Mucosa of descending colon (tissue), 3 donors: ENCODE measurements at regions not wholly inside any gene's neighbourhood (a gene's known extent, or its start where the extent isn't known, plus 50 kb on each side); places are given as distances from the start of the nearest gene placed in this dataset.

Experiments used
- ATAC-seq: fragments of 200-7000 bp; cut with Tn5 transposase; one replicate; pipeline ENCODE4 v1.9.1; 2020; ENCODE audit warnings: mild to moderate bottlenecking, moderate library complexity
- DNase-seq, 3 donors: peaks; one replicate each; pipeline ENCODE4 v3.0.0-alpha.2; 2020
- H3K36me3 ChIP-seq: fragments of 200-600 bp; one replicate; pipeline ENCODE4 v1.8.0; 2021; ENCODE audit warnings: low read depth, mild to moderate bottlenecking
- H3K4me1 ChIP-seq: fragments of 200-600 bp; one replicate; pipeline ENCODE4 v1.8.0; 2021; ENCODE audit warnings: low read depth, mild to moderate bottlenecking
- H3K4me3 ChIP-seq: fragments of 200-600 bp; one replicate; pipeline ENCODE4 v1.8.0; 2021; ENCODE audit warnings: mild to moderate bottlenecking
- H3K9me3 ChIP-seq: fragments of 200-600 bp; one replicate; pipeline ENCODE4 v1.8.0; 2021; ENCODE audit warnings: mild to moderate bottlenecking
- CTCF ChIP-seq: fragments of 200-600 bp; IDR thresholded peaks from one replicate; pipeline ENCODE4 v1.8.0; 2022; ENCODE audit warnings: antibody characterized with exemption, mild to moderate bottlenecking
- intact Hi-C, 2 donors: fragments of 100-400 bp; cut with DNase I in 1 of 2; cut with micrococcal nuclease in 1 of 2; formaldehyde crosslinking; loops; one replicate each; pipeline versions ENCODE4 v1.11.0 to v1.11.1; 2022; cut with DNase I, micrococcal nuclease
- donor health status: DM: no; HTN: no; CAD: no; lungs with moderate emphysema.
- donor health status: DM: no; HTN: no; CAD: no.
- donor health status: DM: no; HTN: yes; CAD: no.

GRCh38 chrX:809081-809480 is 178.5 kb downstream of the SHOX start:
- no peaks in the 10 kb centered on the region for H3K36me3 ChIP-seq
- TF ChIP-seq CTCF: no peak
- H3K4me3 ChIP-seq: no peak overlapping the region
- no peaks in the 10 kb centered on the region for H3K4me1 ChIP-seq
- DNase-seq (no peak), ATAC-seq (no peak)
- intact Hi-C loops: no loop called here
- no peaks in the 10 kb centered on the region for H3K9me3 ChIP-seq

GRCh38 chrX:806586-806985 is 176.0 kb downstream of the SHOX start:
- no peak for ATAC-seq
- no peaks in the 10 kb centered on the region for H3K4me1 ChIP-seq
- intact Hi-C loops: no loop called here

DNA sequence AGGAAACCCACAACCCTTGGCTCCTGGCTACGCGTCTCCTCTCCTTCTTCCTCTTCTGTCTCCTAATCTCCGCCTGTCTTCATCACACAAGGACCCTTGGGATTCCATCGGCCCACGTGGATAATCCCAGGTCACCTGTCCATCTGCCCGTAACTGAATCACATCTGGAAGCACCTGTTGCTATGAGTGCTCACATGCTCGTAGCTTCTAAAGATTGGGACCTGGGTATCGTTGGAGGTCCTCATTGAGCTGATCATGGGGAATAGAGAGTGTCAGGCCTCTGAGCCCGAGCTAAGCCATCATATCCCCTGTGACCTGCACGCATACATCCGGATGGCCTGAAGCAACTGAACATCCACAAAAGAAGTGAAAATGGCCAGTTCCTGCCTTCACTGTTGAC is 175.4 kb downstream of the SHOX start:
- no peaks in the 10 kb centered on the region for H3K4me1 ChIP-seq
- no peaks in the 10 kb centered on the region for H3K36me3 ChIP-seq
- no peaks in the 10 kb centered on the region for H3K9me3 ChIP-seq
- DNase-seq (no peak), ATAC-seq (no peak)
- intact Hi-C loops: no loop called here
- TF ChIP-seq CTCF: no peak
- H3K4me3 ChIP-seq: no peak overlapping the region

More at GRCh38 chrX:806586-806985, 176.0 kb downstream of the SHOX start:
- no peak for TF ChIP-seq CTCF
- H3K9me3 ChIP-seq: no peaks in the 10 kb centered on the region
- H3K36me3 ChIP-seq: no peaks in the 10 kb centered on the region
- no peak for DNase-seq
- H3K4me3 ChIP-seq: no peak overlapping the region

DNA sequence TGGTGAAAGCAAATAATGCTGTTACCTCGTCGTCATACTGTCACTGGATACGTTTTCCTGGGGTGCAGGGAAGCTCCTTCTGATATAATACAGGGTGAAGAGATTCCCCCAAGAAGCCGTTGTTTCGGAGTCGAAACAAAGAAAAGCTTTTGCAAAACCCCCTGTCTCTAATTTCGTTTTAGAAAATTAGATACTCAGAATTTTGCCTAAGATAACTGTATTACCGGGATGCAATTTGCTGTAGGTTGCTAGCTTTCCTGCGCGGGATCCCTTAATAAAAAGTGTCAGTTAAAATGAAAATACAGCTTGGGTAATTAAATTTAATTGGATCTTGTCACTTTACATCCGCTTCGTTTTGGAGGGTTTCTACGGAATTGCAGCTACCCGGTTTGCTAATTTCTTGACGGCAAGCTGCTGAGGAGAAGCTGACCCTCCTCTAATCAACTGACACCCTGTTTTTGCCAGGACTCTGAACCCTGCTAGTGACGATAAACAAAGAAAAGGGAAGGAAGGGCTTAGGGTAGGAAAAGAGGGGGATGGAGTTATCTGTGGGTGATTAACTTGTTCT is 174.6 kb downstream of the SHOX start:
- Histone ChIP-seq H3K36me3 (no peaks in the 10 kb centered on the region), H3K4me3 (no peak overlapping the region), H3K4me1 (no peaks in the 10 kb centered on the region), H3K9me3 (no peaks in the 10 kb centered on the region)
- intact Hi-C loops: no loop called here
- ATAC-seq (no peak), DNase-seq (no peak)
- no peak for TF ChIP-seq CTCF

DNA sequence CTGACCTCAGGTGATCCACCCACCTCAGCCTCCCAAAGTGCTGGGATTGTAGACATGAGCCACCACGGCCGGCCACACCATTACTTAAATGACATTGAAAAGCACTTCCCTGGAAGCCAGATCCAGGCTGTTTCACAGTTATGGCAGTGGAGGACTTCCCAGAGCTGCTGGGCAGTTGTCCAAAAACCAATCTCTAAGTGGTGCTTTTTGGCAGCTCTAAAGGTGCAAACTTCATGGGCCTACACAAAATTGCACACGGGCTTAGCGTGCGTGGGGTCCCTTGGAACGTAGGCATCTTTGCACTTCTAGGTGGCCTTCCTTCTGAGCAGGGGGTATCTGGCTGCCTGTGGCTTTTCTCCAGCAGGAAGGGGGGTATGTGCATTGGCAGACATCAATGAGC is 172.3 kb downstream of the SHOX start:
- TF ChIP-seq CTCF: no peak
- Histone ChIP-seq H3K4me3 (no peak overlapping the region), H3K4me1 (no peaks in the 10 kb centered on the region), H3K9me3 (peaks cover 9% of the 10 kb centered on the region), H3K36me3 (no peaks in the 10 kb centered on the region)
- intact Hi-C loops: no loop called here
- DNase-seq (no peak), ATAC-seq (no peak)

- DNase-seq (no peak), ATAC-seq (no peak)
- Histone ChIP-seq H3K9me3 (peaks cover 9% of the 10 kb centered on the region), H3K36me3 (no peaks in the 10 kb centered on the region), H3K4me1 (no peaks in the 10 kb centered on the region), H3K4me3 (no peak overlapping the region)
- intact Hi-C loops: no loop called here
- no peak for TF ChIP-seq CTCF
Observed at GRCh38 chrX:799808-800207, 169.2 kb downstream of the SHOX start.
